Neural cell (in vitro differentiated cells): ENCODE measurements at regions not wholly inside any gene's neighbourhood (a gene's known extent, or its start where the extent isn't known, plus 50 kb on each side); places are given as distances from the start of the nearest gene placed in this dataset.

Experiments
- H2AFZ ChIP-seq: fragments of 200-600, 300-800 bp; sonication (generic), shearing (Covaris generic); 2 replicates; pipeline ENCODE4 v1.6.0; 2014; ENCODE audit warnings: low read depth, mild to moderate bottlenecking, antibody characterized with exemption, low read length, moderate library complexity
- H3F3A ChIP-seq: fragments of 200-600 bp; shearing (Covaris generic); 2 replicates; pipeline ENCODE4 v1.6.1; 2016; ENCODE audit warnings: mild to moderate bottlenecking, moderate library complexity, mixed read lengths, antibody characterized with exemption, low read length; ENCODE audit not compliant: insufficient read depth, poor library complexity, severe bottlenecking
- H3K27ac ChIP-seq: fragments of 200-600, 300-800 bp; sonication (generic), shearing (Covaris generic); 2 replicates; pipeline ENCODE4 v1.5.1; 2014; ENCODE audit warnings: mild to moderate bottlenecking, low read length, moderate library complexity
- H3K27me3 ChIP-seq: fragments of 300-800, 200-600 bp; sonication (generic), shearing (Covaris generic); 2 replicates; pipeline ENCODE4 v1.6.0; 2014; ENCODE audit warnings: mild to moderate bottlenecking, low read depth, low read length, moderate library complexity; ENCODE audit not compliant: insufficient read depth
- H3K36me3 ChIP-seq: fragments of 300-800, 200-600 bp; sonication (generic), shearing (Covaris generic); 2 replicates; pipeline ENCODE4 v1.5.1; 2014; ENCODE audit warnings: mild to moderate bottlenecking, antibody characterized with exemption, low read length, moderate library complexity; ENCODE audit not compliant: insufficient read depth
- H3K4me2 ChIP-seq: fragments of 300-800, 200-600 bp; sonication (generic), shearing (Covaris generic); 2 replicates; pipeline ENCODE4 v1.6.0; 2014; ENCODE audit warnings: mild to moderate bottlenecking, low read length
- H3K4me3 ChIP-seq: fragments of 300-800, 200-600 bp; sonication (generic), shearing (Covaris generic); 2 replicates; pipeline ENCODE4 v1.5.1; 2014; ENCODE audit warnings: mild to moderate bottlenecking, low read length, moderate library complexity
- H3K79me2 ChIP-seq: fragments of 200-600 bp; shearing (Covaris generic); replicated peaks from 2 replicates; pipeline ENCODE4 v1.6.0; 2014; ENCODE audit warnings: mild to moderate bottlenecking, low read length, moderate library complexity; ENCODE audit not compliant: insufficient read depth
- H3K9ac ChIP-seq: fragments of 300-800, 200-600 bp; sonication (generic), shearing (Covaris generic); 2 replicates; pipeline ENCODE4 v1.6.1; 2016; ENCODE audit warnings: mild to moderate bottlenecking, low read length, mixed read lengths
- H3K9me2 ChIP-seq: fragments of 200-600 bp; shearing (Covaris generic); 2 replicates; pipeline ENCODE4 v1.6.1; 2016; ENCODE audit warnings: mild to moderate bottlenecking, low read length, mixed read lengths; ENCODE audit not compliant: insufficient read depth
- H3K9me3 ChIP-seq: fragments of 200-600, 300-800 bp; sonication (generic), shearing (Covaris generic); 2 replicates; pipeline ENCODE4 v1.6.1; 2016; ENCODE audit warnings: mild to moderate bottlenecking, mixed run types, low read length, moderate library complexity, mixed read lengths
- H4K20me1 ChIP-seq: fragments of 200-600 bp; shearing (Covaris generic); 2 replicates; pipeline ENCODE4 v1.6.1; 2016; ENCODE audit warnings: mild to moderate bottlenecking, mixed run types; ENCODE audit not compliant: insufficient read depth
- CTCF ChIP-seq: fragments of 450-650 bp; IDR thresholded peaks from 2 replicates; pipeline ENCODE4 v1.5.1; 2014; ENCODE audit warnings: antibody characterized with exemption, mild to moderate bottlenecking, moderate library complexity; ENCODE audit not compliant: poor library complexity, severe bottlenecking
- EP300 ChIP-seq: fragments of 450-650 bp; conservative IDR thresholded peaks from 2 replicates; pipeline ENCODE4 v1.6.1; 2014; ENCODE audit warnings: antibody characterized with exemption, mild to moderate bottlenecking, moderate library complexity; ENCODE audit not compliant: poor library complexity, severe bottlenecking
- POLR2AphosphoS5 ChIP-seq: IDR thresholded peaks from 2 replicates; pipeline ENCODE4 v1.6.1; 2012
- RAD21 ChIP-seq: fragments of 450-650 bp; conservative IDR thresholded peaks from 2 replicates; pipeline ENCODE4 v1.6.1; 2014; ENCODE audit warnings: antibody characterized with exemption, mild to moderate bottlenecking, moderate library complexity
- REST ChIP-seq: IDR thresholded peaks from 2 replicates; pipeline ENCODE4 v1.6.1; 2012; ENCODE audit warnings: borderline replicate concordance
- SMC3 ChIP-seq: fragments of 450-650 bp; conservative IDR thresholded peaks from 2 replicates; pipeline ENCODE4 v1.6.1; 2014; ENCODE audit warnings: antibody characterized with exemption, mild to moderate bottlenecking, moderate library complexity; ENCODE audit not compliant: poor library complexity
- TAF1 ChIP-seq: IDR thresholded peaks from 2 replicates; pipeline ENCODE4 v1.6.1; 2012; ENCODE audit warnings: low read depth

- no peaks in the 10 kb centered on the region for H3K79me2 ChIP-seq
- no peak overlapping the region for H2AFZ ChIP-seq
These were observed 268.3 kb downstream of the MN1 start for GRCh38 chr22:27533105-27533745.

GRCh38 chr22:27534720-27535125 lies 266.8 kb downstream of the MN1 start:
- H3K4me3 ChIP-seq = no peak overlapping the region
- no peaks in the 10 kb centered on the region for H3K9me2 ChIP-seq
- H3K27ac ChIP-seq = no peak overlapping the region
- TF ChIP-seq EP300 (no peak), RAD21 (no peak), POLR2AphosphoS5 (no peak), SMC3 (no peak), CTCF (no peak)
- no peak overlapping the region for H3K9ac ChIP-seq
- no peak overlapping the region for H3K4me2 ChIP-seq
- H3F3A ChIP-seq = no peaks in the 10 kb centered on the region
- no peaks in the 10 kb centered on the region for H3K9me3 ChIP-seq
- H2AFZ ChIP-seq = no peak overlapping the region
- no peaks in the 10 kb centered on the region for H4K20me1 ChIP-seq
- no peaks in the 10 kb centered on the region for H3K79me2 ChIP-seq
- H3K36me3 ChIP-seq = no peaks in the 10 kb centered on the region
- H3K27me3 ChIP-seq = no peaks in the 10 kb centered on the region

More at GRCh38 chr22:27533105-27533745, 268.3 kb downstream of the MN1 start:
- TF ChIP-seq EP300 (no peak), POLR2AphosphoS5 (peak; percentile 29)
- Histone ChIP-seq H3K4me2 (no peak overlapping the region), H4K20me1 (no peaks in the 10 kb centered on the region), H3K4me3 (no peak overlapping the region), H3K27ac (no peak overlapping the region), H3K36me3 (no peaks in the 10 kb centered on the region), H3F3A (no peaks in the 10 kb centered on the region), H3K27me3 (no peaks in the 10 kb centered on the region), H3K9me3 (peaks cover 4% of the 10 kb centered on the region), H3K9ac (no peak overlapping the region), H3K9me2 (no peaks in the 10 kb centered on the region)

- Histone ChIP-seq H3K9ac (no peak overlapping the region), H3K79me2 (no peaks in the 10 kb centered on the region), H3K36me3 (no peaks in the 10 kb centered on the region), H3K27ac (no peak overlapping the region), H3F3A (no peaks in the 10 kb centered on the region), H3K9me2 (no peaks in the 10 kb centered on the region), H4K20me1 (no peaks in the 10 kb centered on the region), H3K4me3 (no peak overlapping the region), H2AFZ (no peak overlapping the region), H3K9me3 (no peaks in the 10 kb centered on the region), H3K4me2 (no peak overlapping the region), H3K27me3 (no peaks in the 10 kb centered on the region)
- no peak for TF ChIP-seq TAF1
- no peak for TF ChIP-seq RAD21
- TF ChIP-seq SMC3 = no peak
- TF ChIP-seq REST = no peak
- TF ChIP-seq CTCF = no peak
- TF ChIP-seq EP300 = no peak
These were observed 266.1 kb downstream of the MN1 start for GRCh38 chr22:27535452-27535851.
